GM18520 (cell line): ENCODE measurements at regions not wholly inside any gene's neighbourhood (a gene's known extent, or its start where the extent isn't known, plus 50 kb on each side); places are given as distances from the start of the nearest gene placed in this dataset.
"Not testable (repeated sequence)": the region's sequence is repeated elsewhere in the genome, so short reads cannot be mapped to it uniquely, and the experiment has no call there.

Source experiments
- ATAC-seq: cut with Tn5 transposase; IDR thresholded peaks from one replicate; pipeline ENCODE4 v1.9.1; 2021; ENCODE audit not compliant: unreplicated experiment

DNA sequence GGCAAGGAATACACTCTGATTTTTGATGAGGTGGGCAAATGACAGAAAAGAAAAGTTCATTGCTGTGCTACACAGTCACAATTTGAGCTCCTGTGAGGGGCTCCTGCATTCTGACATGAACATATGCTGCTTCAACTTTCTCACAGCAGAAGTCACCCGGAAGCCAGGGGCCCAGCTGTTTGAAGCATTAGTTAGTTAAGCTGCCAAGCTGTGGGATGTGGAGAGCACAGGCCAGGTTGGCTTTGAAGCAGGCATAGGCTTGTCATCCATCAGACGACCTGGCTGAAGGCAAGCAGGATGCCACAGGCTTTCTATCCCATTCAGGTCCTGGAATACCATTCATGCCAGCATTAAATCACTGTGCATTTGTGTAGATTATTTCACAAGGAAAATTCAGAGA, 63.1 kb downstream of the MTNR1B start:
- no peak for ATAC-seq

GRCh38 chr11:93033093-93033492, 63.6 kb downstream of the MTNR1B start:
- no peak for ATAC-seq

DNA sequence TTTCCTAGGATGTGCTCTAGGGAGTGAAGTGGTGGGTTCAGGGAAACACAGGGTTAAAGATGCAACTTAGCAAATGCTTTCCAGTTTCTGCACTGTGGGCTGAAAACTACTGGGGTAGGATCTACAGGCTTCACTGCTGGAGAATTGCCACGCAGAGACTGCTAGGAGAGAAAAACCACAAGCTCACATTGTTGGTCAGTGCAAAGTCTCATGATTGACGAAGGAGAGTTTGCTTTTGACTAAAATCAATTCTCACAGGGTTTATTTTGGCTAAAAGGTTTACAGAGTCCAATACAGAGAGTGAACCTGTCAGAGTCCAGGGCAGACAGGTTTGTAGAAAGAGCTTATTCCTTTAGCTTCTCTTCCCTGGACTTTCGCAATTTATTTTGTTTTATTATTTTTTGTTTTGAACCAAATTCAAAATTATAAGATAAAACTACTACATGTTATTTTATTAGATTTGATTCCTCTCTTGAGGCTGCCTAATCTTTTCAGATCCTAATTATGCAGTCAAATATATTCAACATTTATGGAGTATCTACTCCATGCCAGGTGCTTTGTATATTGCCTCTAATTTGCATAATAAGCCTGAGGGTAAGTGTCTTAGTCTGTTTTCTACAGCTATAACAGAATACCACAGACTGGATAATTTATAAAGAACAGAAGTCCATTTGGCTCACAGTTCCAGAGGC, 64.7 kb downstream of the MTNR1B start:
- ATAC-seq = no peak

DNA sequence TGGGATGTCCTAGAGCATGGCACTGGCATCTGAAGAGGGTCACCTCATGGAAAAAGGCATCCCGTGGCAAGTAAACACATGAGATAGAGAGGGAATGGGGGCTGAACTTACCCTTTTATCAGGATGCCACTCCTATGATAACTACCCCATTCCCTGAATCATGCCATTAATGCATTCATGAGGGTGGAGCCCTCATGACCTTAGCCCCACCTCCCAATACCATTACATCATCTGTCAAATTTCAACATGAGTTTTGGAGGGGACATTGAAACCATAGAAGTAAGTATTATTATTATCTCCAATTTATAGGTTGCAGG, 65.2 kb downstream of the MTNR1B start:
- no peak for ATAC-seq

DNA sequence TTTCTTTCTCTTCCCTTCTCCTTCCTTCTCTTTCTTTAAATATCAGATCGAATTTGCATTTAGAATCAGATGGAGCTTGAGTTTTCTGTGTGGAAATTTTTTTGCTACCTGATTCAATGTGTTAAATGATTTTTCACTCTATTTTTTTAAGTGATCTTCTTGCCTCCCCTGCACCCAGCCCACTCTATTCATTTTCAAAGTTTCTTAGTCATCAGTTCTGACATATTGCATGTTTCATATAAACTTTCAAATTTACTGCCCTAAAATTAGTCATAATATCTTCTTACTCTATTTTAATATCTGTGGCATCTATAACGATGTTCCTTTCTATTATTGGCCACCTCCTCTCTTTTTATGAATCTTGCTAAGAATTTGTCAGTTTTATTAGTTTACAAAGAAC, 69.1 kb downstream of the MTNR1B start:
- no peak for ATAC-seq

DNA sequence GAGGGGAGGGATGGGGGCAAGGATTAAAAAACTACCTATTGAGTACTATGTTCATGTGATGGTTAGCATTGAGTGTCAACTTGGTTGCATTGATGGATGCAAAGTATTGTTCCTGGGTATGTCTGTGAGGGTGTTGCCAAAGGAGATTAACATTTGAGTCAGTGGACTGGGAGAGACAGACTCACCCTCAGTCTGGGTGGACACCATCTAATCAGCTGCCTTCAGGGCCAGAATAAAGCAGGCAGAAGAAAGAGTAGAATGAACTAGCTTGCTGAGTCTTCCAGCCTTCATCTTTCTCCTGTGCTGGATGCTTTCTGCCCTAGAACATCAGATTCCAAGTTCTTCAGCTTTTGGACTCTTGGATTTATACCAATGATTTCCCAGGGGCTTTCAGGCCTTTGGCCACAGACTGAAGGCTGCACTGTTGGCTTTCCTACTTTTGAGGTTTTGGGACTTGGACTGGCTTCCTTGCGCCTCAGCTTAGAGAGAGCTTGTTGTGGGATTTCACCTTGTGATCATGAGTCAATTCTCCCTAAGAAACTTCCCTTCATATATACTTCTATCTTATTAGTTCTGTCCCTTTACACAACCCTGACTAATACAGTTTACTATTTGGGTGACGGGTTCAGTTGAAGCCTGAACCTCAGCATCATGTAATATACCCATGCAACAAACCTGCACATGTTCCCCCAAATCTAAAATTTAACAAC, 70.2 kb downstream of the MTNR1B start:
- ATAC-seq = no peak

GRCh38 chr11:93041682-93042081, 72.2 kb downstream of the MTNR1B start:
- no peak for ATAC-seq

GRCh38 chr11:93043186-93043585, 73.7 kb downstream of the MTNR1B start:
- ATAC-seq = not testable (repeated sequence)

DNA sequence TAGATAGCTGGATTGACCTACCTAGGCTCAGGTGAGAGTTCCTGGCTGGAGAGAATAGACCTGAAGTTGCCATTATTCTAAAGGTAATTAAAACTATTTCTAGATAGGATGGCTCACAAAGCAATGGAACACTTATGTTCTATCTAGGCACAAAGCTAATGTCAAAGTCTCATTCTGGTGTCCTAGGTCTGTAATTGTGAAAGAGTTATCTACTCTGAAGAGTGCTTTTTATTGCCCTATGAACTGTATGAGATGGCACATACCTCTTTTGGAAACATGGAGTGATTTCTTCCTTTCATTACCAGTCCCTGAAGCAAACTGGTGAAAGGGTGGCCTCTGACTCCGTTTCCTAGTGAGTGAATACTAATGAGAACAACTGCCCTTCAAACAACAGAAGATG, 80.3 kb downstream of the MTNR1B start:
- ATAC-seq = no peak

DNA sequence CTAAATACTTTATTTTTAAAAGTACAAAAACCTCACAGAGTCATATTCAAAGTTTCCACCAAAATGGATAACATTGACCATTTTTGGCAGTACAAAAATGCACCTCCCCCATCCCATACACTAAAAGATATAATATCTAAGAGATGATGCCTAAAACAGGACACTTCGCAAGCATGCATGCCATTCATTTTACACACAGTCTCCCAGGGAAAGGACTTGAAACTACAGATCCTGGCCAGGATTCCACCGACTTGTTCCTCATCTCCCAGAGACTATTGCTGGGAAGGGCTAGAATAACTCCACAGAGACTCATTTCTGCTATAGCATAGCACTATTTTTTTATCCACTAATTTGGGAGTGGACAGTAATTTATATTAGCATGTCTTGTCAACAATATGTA, 81.7 kb downstream of the MTNR1B start:
- no peak for ATAC-seq

- no peak for ATAC-seq
These were observed 84.4 kb downstream of the MTNR1B start for GRCh38 chr11:93053864-93054263.

- ATAC-seq = no peak
These were observed 84.8 kb downstream of the MTNR1B start for GRCh38 chr11:93054279-93054678.

GRCh38 chr11:93054881-93055280, 85.4 kb downstream of the MTNR1B start:
- peak; percentile 92 for ATAC-seq

- ATAC-seq = no peak
These were observed 89.9 kb downstream of the MTNR1B start for GRCh38 chr11:93059117-93059957.

DNA sequence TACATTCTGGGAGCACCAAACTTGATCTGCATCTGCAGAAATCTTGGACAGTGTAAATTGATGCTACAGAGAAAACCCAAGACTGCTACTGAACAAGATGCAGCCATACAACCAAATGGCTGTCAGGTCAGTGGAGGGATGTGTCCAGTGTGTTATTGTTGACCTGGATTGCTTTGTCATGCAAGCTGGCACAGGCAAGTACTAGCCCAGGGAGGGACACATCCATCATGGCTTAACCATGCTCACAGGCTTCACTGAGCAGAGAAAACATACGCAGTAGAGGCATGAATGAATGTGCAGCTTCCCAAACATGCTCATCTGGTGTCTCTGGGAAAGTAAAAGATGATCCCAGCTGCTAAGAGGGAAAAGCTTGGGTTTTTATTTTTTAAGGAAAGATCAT, 93.6 kb downstream of the MTNR1B start:
- ATAC-seq = no peak

DNA sequence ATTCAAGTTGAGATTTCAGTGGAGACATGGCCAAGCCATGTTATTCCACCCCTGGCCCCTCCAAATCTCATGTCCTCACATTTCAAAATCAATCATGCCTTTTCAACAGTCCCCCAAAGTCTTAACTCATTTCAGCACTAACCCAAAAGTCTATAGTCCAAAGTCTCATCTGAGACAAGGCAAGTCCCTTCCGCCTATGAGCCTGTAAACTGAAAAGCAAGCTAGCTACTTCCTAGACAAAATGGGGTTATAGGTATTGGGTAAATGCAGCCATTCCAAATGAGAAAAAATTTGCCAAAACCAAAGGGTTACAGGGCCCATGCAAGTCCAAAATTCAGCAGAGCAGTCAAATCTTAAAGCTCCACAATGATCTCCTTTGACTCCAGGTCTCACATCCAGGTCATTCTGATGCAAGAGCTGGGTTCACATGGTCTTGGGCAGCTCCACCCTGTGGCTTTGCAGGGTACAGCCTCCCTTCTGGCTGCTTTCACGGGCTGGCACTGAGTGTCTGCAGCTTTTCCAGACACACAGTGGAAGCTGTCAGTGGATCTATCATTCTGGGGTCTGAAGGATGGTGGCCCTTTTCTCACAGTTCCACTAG, 95.7 kb downstream of the MTNR1B start:
- ATAC-seq = not testable (repeated sequence)

DNA sequence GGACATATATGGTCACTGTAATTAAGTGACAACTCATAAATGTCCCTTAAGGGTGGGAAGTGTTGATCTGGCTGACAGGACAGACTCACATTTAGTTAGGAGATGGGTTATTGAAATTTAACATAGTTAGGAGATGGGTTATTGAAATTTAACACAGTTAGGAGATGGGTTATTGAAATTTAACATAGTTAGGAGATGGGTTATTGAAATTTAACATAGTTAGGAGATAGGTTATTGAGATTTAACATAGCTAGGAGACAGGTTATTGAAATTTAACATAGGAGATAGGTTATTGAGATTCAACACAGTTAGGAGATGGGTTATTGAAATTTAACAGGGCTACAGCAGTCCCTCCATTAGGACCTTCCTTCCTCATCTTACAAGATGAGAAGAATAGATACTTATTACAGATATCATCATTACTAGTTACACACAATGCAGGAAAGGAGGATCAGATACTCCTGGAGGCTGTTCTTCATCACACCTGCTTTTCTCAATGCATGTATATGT, 98.5 kb downstream of the MTNR1B start:
- no peak for ATAC-seq

GRCh38 chr11:93072229-93072914, 102.9 kb downstream of the MTNR1B start:
- no peak for ATAC-seq

GRCh38 chr11:93073026-93073425, 103.6 kb downstream of the MTNR1B start:
- ATAC-seq = no peak

- no peak for ATAC-seq
These were observed 104.2 kb downstream of the MTNR1B start for GRCh38 chr11:93073508-93074280.
